ENCODE measurements at regions not wholly inside any gene's neighbourhood (a gene's known extent, or its start where the extent isn't known, plus 50 kb on each side); places are given as distances from the start of the nearest gene placed in this dataset.

DNA sequence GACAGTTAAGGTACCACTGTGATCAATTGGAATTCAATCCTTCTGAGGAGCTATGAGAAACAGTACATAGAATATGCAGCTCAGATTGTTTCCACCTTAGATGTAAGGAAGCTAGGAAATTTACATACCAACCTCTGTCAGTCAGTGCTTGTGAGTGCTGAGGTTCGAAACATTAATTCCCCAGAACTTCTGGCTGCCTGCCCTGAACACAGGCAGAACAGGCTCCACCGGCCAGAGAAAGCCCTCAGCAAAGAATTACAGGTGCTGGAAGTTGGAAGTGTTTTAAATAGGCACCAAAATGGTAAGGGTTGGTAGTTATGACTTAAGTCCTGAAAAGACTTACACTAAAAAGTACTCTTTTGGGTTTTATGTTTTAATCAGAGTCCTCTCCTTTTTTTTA, 651.8 kb downstream of the C4orf33 start:
- ChIA-PET POLR2A (no interaction called here), CTCF (interaction anchor here (0.7 kb wide), 1 partner anchor 10 kb away, joined by 3 read pairs; no protein-coding TSS in a partner anchor)
- DNase-seq (ENCODE audit: low read depth), result no peak
- TF ChIP-seq, protein P1, sequence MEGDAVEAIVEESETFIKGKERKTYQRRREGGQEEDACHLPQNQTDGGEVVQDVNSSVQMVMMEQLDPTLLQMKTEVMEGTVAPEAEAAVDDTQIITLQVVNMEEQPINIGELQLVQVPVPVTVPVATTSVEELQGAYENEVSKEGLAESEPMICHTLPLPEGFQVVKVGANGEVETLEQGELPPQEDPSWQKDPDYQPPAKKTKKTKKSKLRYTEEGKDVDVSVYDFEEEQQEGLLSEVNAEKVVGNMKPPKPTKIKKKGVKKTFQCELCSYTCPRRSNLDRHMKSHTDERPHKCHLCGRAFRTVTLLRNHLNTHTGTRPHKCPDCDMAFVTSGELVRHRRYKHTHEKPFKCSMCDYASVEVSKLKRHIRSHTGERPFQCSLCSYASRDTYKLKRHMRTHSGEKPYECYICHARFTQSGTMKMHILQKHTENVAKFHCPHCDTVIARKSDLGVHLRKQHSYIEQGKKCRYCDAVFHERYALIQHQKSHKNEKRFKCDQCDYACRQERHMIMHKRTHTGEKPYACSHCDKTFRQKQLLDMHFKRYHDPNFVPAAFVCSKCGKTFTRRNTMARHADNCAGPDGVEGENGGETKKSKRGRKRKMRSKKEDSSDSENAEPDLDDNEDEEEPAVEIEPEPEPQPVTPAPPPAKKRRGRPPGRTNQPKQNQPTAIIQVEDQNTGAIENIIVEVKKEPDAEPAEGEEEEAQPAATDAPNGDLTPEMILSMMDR (IDR thresholded peaks at IDR 0.05; ENCODE audit: insufficient read depth, low read depth, low read length), result no peak
- H3K4me3 ChIP-seq (ENCODE audit: low read depth, low read length), result no peak overlapping the region
- H3K27me3 ChIP-seq (ENCODE audit: control insufficient read depth, insufficient read depth, low read length), result no peaks in the 10 kb centered on the region
- H3K36me3 ChIP-seq (ENCODE audit: control insufficient read depth, insufficient read depth, low read length), result no peaks in the 10 kb centered on the region

DNA sequence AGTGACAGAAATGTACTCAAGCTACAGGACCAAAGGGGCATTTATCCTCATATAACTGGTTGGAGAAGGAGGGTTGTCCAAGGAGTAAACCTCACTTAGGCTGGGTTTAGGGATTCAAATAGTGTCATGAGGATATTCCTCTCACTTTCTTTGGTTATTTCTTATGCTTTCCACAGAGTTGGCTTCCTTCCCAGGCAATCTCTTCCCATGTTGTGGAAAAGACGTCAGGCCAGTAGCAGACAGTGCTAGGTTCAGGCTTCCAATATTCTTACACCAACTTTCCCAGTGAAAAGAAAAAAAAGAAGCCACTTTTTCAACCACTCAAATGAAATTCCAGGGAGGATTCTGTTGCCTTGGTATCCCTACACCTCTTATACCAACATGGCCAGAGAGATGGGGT, 653.0 kb downstream of the C4orf33 start:
- ChIA-PET POLR2A (no interaction called here), CTCF (no interaction called here)
- no peaks in the 10 kb centered on the region for H3K27me3 ChIP-seq (ENCODE audit: control insufficient read depth, insufficient read depth, low read length)
- H3K36me3 ChIP-seq (ENCODE audit: control insufficient read depth, insufficient read depth, low read length), result no peaks in the 10 kb centered on the region
- TF ChIP-seq, protein P1 (IDR thresholded peaks at IDR 0.05; ENCODE audit: insufficient read depth, low read depth, low read length), result no peak
- H3K4me3 ChIP-seq (ENCODE audit: low read depth, low read length), result no peak overlapping the region
- DNase-seq (ENCODE audit: low read depth), result no peak

DNA sequence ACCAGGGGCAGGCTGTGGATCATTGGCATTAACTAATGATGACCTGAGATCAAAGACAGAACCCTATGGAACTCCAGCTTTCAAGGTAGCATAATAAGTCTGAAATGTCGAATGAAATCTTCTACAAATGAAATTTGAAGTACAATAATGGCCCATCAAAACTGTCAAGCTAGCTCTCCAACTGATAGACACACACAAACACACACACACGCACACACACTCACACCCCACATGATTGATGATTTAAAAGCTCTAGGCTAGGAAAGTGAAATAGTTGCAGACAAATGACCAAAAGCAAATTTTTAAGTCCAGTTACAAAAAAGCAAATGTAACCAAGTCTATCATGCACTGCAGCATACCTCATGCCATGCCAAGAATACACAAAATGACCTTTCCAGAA, 655.7 kb downstream of the C4orf33 start:
- no peak for DNase-seq (ENCODE audit: low read depth)
- ChIA-PET POLR2A (no interaction called here), CTCF (no interaction called here)
- TF ChIP-seq, protein P1 (IDR thresholded peaks at IDR 0.05; ENCODE audit: insufficient read depth, low read depth, low read length), result no peak
- Histone ChIP-seq H3K4me3 (ENCODE audit: low read depth, low read length) (no peak overlapping the region), H3K36me3 (ENCODE audit: control insufficient read depth, insufficient read depth, low read length) (no peaks in the 10 kb centered on the region), H3K27me3 (ENCODE audit: control insufficient read depth, insufficient read depth, low read length) (no peaks in the 10 kb centered on the region)

DNA sequence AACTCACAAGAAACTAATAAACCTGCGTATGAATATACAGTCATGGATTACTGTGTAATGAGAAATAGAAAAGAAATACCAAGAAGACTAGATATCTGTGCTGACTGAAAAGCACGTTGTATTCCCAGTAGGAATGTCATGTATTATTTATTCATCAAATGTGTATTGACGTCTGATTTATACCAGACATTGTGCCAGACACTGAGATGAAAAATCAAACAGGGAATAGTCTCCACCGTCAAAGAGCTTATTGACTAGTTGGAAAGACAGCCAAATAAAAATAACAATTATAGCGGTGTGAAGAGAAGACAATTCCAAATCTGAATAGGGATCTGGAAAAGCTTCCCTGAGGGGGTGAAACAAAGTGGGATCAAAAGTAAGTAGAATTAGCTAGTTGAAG, 687.6 kb downstream of the C4orf33 start:
- CTCF ChIA-PET, result interaction anchor here (1.0 kb wide), 1 partner anchor 57 kb away, joined by 3 read pairs; no protein-coding TSS in a partner anchor
- H3K36me3 ChIP-seq (ENCODE audit: control insufficient read depth, insufficient read depth, low read length), result no peaks in the 10 kb centered on the region
- DNase-seq (ENCODE audit: low read depth), result no peak
- no peaks in the 10 kb centered on the region for H3K27me3 ChIP-seq (ENCODE audit: control insufficient read depth, insufficient read depth, low read length)
- TF ChIP-seq, protein P1 (IDR thresholded peaks at IDR 0.05; ENCODE audit: insufficient read depth, low read depth, low read length), result no peak
- POLR2A ChIA-PET, result no interaction called here
- H3K4me3 ChIP-seq (ENCODE audit: low read depth, low read length), result no peak overlapping the region

DNA sequence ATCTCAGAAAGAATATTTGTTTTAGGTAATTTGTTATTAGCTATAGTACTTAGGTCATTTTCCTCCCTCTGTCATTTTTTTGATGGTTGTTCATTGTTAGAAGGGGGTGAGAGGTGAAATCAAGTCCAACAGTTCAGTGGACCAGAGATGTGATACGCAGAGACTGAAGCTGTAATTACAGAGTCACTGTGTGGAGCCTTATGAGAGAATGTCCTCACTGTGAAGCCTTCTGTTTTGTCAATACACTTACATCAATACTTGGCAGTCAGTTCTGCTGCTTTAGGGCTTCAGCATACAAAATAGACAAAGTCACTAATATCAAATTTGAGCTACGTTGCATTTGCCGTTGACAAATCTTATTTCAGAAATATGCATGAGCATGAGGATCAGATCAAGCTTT, 692.5 kb downstream of the C4orf33 start:
- no peak for DNase-seq (ENCODE audit: low read depth)
- no peaks in the 10 kb centered on the region for H3K27me3 ChIP-seq (ENCODE audit: control insufficient read depth, insufficient read depth, low read length)
- no peak overlapping the region for H3K4me3 ChIP-seq (ENCODE audit: low read depth, low read length)
- CTCF ChIA-PET, result no interaction called here
- TF ChIP-seq, protein P1 (IDR thresholded peaks at IDR 0.05; ENCODE audit: insufficient read depth, low read depth, low read length), result no peak
- H3K36me3 ChIP-seq (ENCODE audit: control insufficient read depth, insufficient read depth, low read length), result no peaks in the 10 kb centered on the region
- POLR2A ChIA-PET, result no interaction called here
